PC-3 (cell line): ENCODE measurements at regions not wholly inside any gene's neighbourhood (a gene's known extent, or its start where the extent isn't known, plus 50 kb on each side); places are given as distances from the start of the nearest gene placed in this dataset.

Source experiments
- ATAC-seq: fragments of 200-7000 bp; cut with Tn5 transposase; 2 replicates; pipeline ENCODE4 v1.9.1; 2020; ENCODE audit warnings: mild to moderate bottlenecking, moderate library complexity
- BruUV-seq: library from RNA; stranded (reverse); fragments of 400-500 nt; replicated peaks from 2 replicates; lab custom pipeline; 2021; lab: Mats Ljungman, UMichigan
- CTCF ChIA-PET: fragments of 300-600 bp; sonication (Branson Sonifier 250); formaldehyde crosslinking; loops from one replicate; lab custom pipeline; 2022; ENCODE audit warnings: antibody characterized with exemption; lab: Charles Lee
- POLR2A ChIA-PET: fragments of 300-600 bp; sonication (Branson Sonifier 250); formaldehyde crosslinking; loops from one replicate; lab custom pipeline; 2022; ENCODE audit warnings: antibody characterized with exemption; ENCODE audit not compliant: unreplicated experiment; lab: Charles Lee
- DNase-seq: peaks from one replicate; pipeline ENCODE4 v3.0.0-alpha.2; 2015
- H2AFZ ChIP-seq: fragments of 300-600 bp; sonication (generic); 2 replicates; pipeline ENCODE4 v1.6.0; 2016; ENCODE audit warnings: antibody characterized with exemption, low read length
- H3F3A ChIP-seq: fragments of 300-600 bp; sonication (generic); one replicate; pipeline ENCODE4 v1.6.0; 2017; ENCODE audit warnings: antibody characterized with exemption, low read length, control low read depth, mild to moderate bottlenecking; ENCODE audit not compliant: unreplicated experiment
- H3K27ac ChIP-seq: fragments of 300-600 bp; sonication (generic); 2 replicates; pipeline ENCODE4 v1.5.1; 2016; ENCODE audit warnings: mild to moderate bottlenecking, low read length
- H3K27me3 ChIP-seq: fragments of 300-600 bp; sonication (generic); 2 replicates; pipeline ENCODE4 v1.6.1; 2016; ENCODE audit warnings: low read length, mixed read lengths
- H3K36me3 ChIP-seq: fragments of 300-600 bp; sonication (generic); 2 replicates; pipeline ENCODE4 v1.6.1; 2016; ENCODE audit warnings: low read depth, mixed run types, low read length, mixed read lengths
- H3K4me1 ChIP-seq: fragments of 300-600 bp; sonication (generic); 2 replicates; pipeline ENCODE4 v1.5.1; 2016; ENCODE audit warnings: low read length; ENCODE audit not compliant: insufficient read depth
- H3K4me2 ChIP-seq: fragments of 300-600 bp; sonication (generic); 2 replicates; pipeline ENCODE4 v1.6.0; 2016; ENCODE audit warnings: low read length
- H3K4me3 ChIP-seq: fragments of 300-600 bp; sonication (generic); 2 replicates; pipeline ENCODE4 v1.5.1; 2016; ENCODE audit warnings: mild to moderate bottlenecking, low read length, mixed read lengths
- H3K79me2 ChIP-seq: fragments of 300-600 bp; sonication (generic); 2 replicates; pipeline ENCODE4 v1.6.1; 2017; ENCODE audit warnings: low read length, mixed read lengths
- H3K9ac ChIP-seq: fragments of 300-600 bp; sonication (generic); 2 replicates; pipeline ENCODE4 v1.6.0; 2016; ENCODE audit warnings: mild to moderate bottlenecking, low read length
- H3K9me2 ChIP-seq: fragments of 300-600 bp; sonication (generic); replicated peaks from 2 replicates; pipeline ENCODE4 v1.6.1; 2016; ENCODE audit warnings: mixed run types, low read length, mixed read lengths
- H3K9me3 ChIP-seq: fragments of 300-600 bp; sonication (generic); 2 replicates; pipeline ENCODE4 v1.6.1; 2016; ENCODE audit warnings: low read length, mixed read lengths
- H4K20me1 ChIP-seq: fragments of 300-600 bp; sonication (generic); 2 replicates; pipeline ENCODE4 v1.6.1; 2016; ENCODE audit warnings: low read length, mixed read lengths
- CTCF ChIP-seq: fragments of 300-600 bp; sonication (generic); conservative IDR thresholded peaks from 2 replicates; pipeline ENCODE4 v1.5.1; 2017; ENCODE audit warnings: antibody characterized with exemption, low read depth, mild to moderate bottlenecking, low read length
- EZH2 ChIP-seq: fragments of 300-600 bp; sonication (generic); IDR thresholded peaks from one replicate; pipeline ENCODE4 v1.6.1; 2017; ENCODE audit warnings: antibody characterized with exemption, mild to moderate bottlenecking, low read length; ENCODE audit not compliant: unreplicated experiment
- EZH2phosphoT487 ChIP-seq: fragments of 300-600 bp; sonication (generic); IDR thresholded peaks from 2 replicates; pipeline ENCODE4 v1.6.1; 2018; ENCODE audit warnings: mild to moderate bottlenecking, antibody characterized with exemption, low read length, borderline replicate concordance
- intact Hi-C: fragments of 100-400 bp; cut with micrococcal nuclease; formaldehyde crosslinking; loops from 2 replicates; pipeline ENCODE4 v1.9.0; 2023

GRCh38 chr5:88515881-88516819 lies 247.5 kb upstream of the TMEM161B start:
- no peaks in the 10 kb centered on the region for H3F3A ChIP-seq
- ChIA-PET POLR2A (interaction anchor here (0.6 kb wide), 1 partner anchor 144 kb away, joined by 4 read pairs; no protein-coding TSS in a partner anchor), CTCF (no interaction called here)
- H3K9me2 ChIP-seq, result no peaks in the 10 kb centered on the region
- DNase-seq (peak; percentile 86), ATAC-seq (peak; percentile 96)
- peak overlapping the region; percentile 47 for H3K27ac ChIP-seq
- no peaks in the 10 kb centered on the region for H3K27me3 ChIP-seq
- H3K79me2 ChIP-seq, result no peaks in the 10 kb centered on the region
- no peak overlapping the region for H3K4me3 ChIP-seq
- BruUV-seq, result no TSS peak
- TF ChIP-seq EZH2phosphoT487, result no peak
- no peak for TF ChIP-seq CTCF
- no peak for TF ChIP-seq EZH2
- H3K4me2 ChIP-seq, result peak overlapping the region; percentile 46
- H3K9me3 ChIP-seq, result no peaks in the 10 kb centered on the region
- intact Hi-C loops, result loop anchor here (1.0 to 2.0 kb wide), 5 partner anchors 55 to 375 kb away; no protein-coding TSS in a partner anchor
- peaks cover 18% of the 10 kb centered on the region for H3K4me1 ChIP-seq
- no peak overlapping the region for H2AFZ ChIP-seq
- no peaks in the 10 kb centered on the region for H4K20me1 ChIP-seq
- no peak overlapping the region for H3K9ac ChIP-seq
- H3K36me3 ChIP-seq, result no peaks in the 10 kb centered on the region

GRCh38 chr5:88515068-88515467 lies 246.4 kb upstream of the TMEM161B start:
- Histone ChIP-seq H3K4me1 (peaks cover 18% of the 10 kb centered on the region), H3K4me3 (no peak overlapping the region), H2AFZ (no peak overlapping the region), H3K27me3 (no peaks in the 10 kb centered on the region), H3F3A (no peaks in the 10 kb centered on the region), H3K36me3 (no peaks in the 10 kb centered on the region), H3K79me2 (no peaks in the 10 kb centered on the region), H3K27ac (no peak overlapping the region), H3K9me2 (no peaks in the 10 kb centered on the region), H3K4me2 (no peak overlapping the region), H3K9me3 (no peaks in the 10 kb centered on the region), H3K9ac (no peak overlapping the region), H4K20me1 (no peaks in the 10 kb centered on the region)
- CTCF ChIA-PET, result no interaction called here
- intact Hi-C loops, result no loop called here
- POLR2A ChIA-PET, result no interaction called here
- no TSS peak for BruUV-seq
- ATAC-seq (no peak), DNase-seq (no peak)
- no peak for TF ChIP-seq EZH2phosphoT487
- TF ChIP-seq CTCF, result no peak
- no peak for TF ChIP-seq EZH2

- intact Hi-C loops, result no loop called here
- H3K9me3 ChIP-seq, result no peaks in the 10 kb centered on the region
- H3K4me1 ChIP-seq, result no peaks in the 10 kb centered on the region
- no peaks in the 10 kb centered on the region for H3K9me2 ChIP-seq
- ATAC-seq (no peak), DNase-seq (no peak)
- no peaks in the 10 kb centered on the region for H3K27me3 ChIP-seq
- BruUV-seq, result no TSS peak
- no peaks in the 10 kb centered on the region for H3K36me3 ChIP-seq
- no peak overlapping the region for H3K4me3 ChIP-seq
- ChIA-PET CTCF (no interaction called here), POLR2A (no interaction called here)
- H3F3A ChIP-seq, result no peaks in the 10 kb centered on the region
- no peak overlapping the region for H2AFZ ChIP-seq
- no peaks in the 10 kb centered on the region for H3K79me2 ChIP-seq
- H3K9ac ChIP-seq, result no peak overlapping the region
- H3K27ac ChIP-seq, result no peak overlapping the region
- no peak overlapping the region for H3K4me2 ChIP-seq
- TF ChIP-seq EZH2phosphoT487 (no peak), EZH2 (no peak), CTCF (no peak)
- H4K20me1 ChIP-seq, result no peaks in the 10 kb centered on the region
Observed at GRCh38 chr5:88509403-88509802, 240.8 kb upstream of the TMEM161B start.
